HEK293 (cell line): ENCODE measurements at regions not wholly inside any gene's neighbourhood (a gene's known extent, or its start where the extent isn't known, plus 50 kb on each side); places are given as distances from the start of the nearest gene placed in this dataset.

ENCODE experiments used
- CTCF ChIA-PET: fragments of 350-600 bp; formaldehyde crosslinking; extraction: SDS; loops from one replicate; lab custom pipeline; 2021; ENCODE audit warnings: antibody characterized with exemption; lab: Yijun Ruan, JAX
- POLR2A ChIA-PET: fragments of 300-600 bp; formaldehyde crosslinking; extraction: SDS; loops from one replicate; lab custom pipeline; 2020; ENCODE audit warnings: antibody characterized with exemption, inconsistent platforms; lab: Yijun Ruan, JAX
- H3K27ac ChIP-seq: fragments of 200-500 bp; sonication (Bioruptor generic); 2 replicates; pipeline ENCODE4 v1.5.1; 2014; ENCODE audit warnings: low read depth, low read length, control low read depth, inconsistent platforms; ENCODE audit errors: extremely low read depth
- H3K36me3 ChIP-seq, 2 experiments: fragments of 200-500 bp in 1 of 2; sonication (Bioruptor generic) in 1 of 2; 1 replicate in 1 of 2; 2 replicates in 1 of 2; pipeline ENCODE4 v1.5.1; 2014 to 2017; ENCODE audit warnings: inconsistent platforms in 2 of 2, low read length in 2 of 2; ENCODE audit not compliant: control insufficient read depth in 2 of 2, insufficient read depth in 1 of 2
- H3K4me1 ChIP-seq: fragments of 200-500 bp; sonication (Bioruptor generic); 2 replicates; pipeline ENCODE4 v1.5.1; 2014; ENCODE audit warnings: mild to moderate bottlenecking, low read length, inconsistent platforms; ENCODE audit not compliant: control insufficient read depth, insufficient read depth
- H3K4me3 ChIP-seq: 2 replicates; pipeline ENCODE4 v1.5.1; 2011; ENCODE audit warnings: low read depth, mild to moderate bottlenecking, control low read depth, low read length, moderate library complexity
- H3K9me3 ChIP-seq: fragments of 200-500 bp; sonication (Bioruptor generic); 2 replicates; pipeline ENCODE4 v1.5.1; 2014; ENCODE audit warnings: low read depth, low read length, inconsistent platforms; ENCODE audit not compliant: control insufficient read depth, insufficient read depth
- HOXD13 ChIP-seq: sonication (generic); formaldehyde crosslinking; IDR thresholded peaks from 2 replicates; pipeline ENCODE4 v1.8.0; 2022; ENCODE audit warnings: missing genetic modification reagents, borderline replicate concordance
- KLF7 ChIP-seq: fragments of 450-650 bp; formaldehyde crosslinking; IDR thresholded peaks from 2 replicates; pipeline ENCODE4 v1.5.1; 2016; ENCODE audit warnings: missing biosample characterization, missing genetic modification characterization, borderline replicate concordance
- ZBTB1 ChIP-seq: fragments of 450-650 bp; formaldehyde crosslinking; IDR thresholded peaks from 2 replicates; pipeline ENCODE4 v1.5.1; 2016; ENCODE audit warnings: missing biosample characterization, missing genetic modification characterization
- ZNF133 ChIP-seq: fragments of 450-650 bp; formaldehyde crosslinking; IDR thresholded peaks from 2 replicates; pipeline ENCODE4 v1.5.1; 2016; ENCODE audit warnings: missing biosample characterization, missing genetic modification characterization
- ZNF221 ChIP-seq: fragments of 450-650 bp; formaldehyde crosslinking; IDR thresholded peaks from 2 replicates; pipeline ENCODE4 v1.5.1; 2017; ENCODE audit warnings: missing biosample characterization, missing genetic modification characterization, borderline replicate concordance
- ZNF223 ChIP-seq: fragments of 450-650 bp; formaldehyde crosslinking; IDR thresholded peaks from 2 replicates; pipeline ENCODE4 v1.5.1; 2016; ENCODE audit warnings: missing biosample characterization, missing genetic modification characterization
- ZNF23 ChIP-seq: fragments of 450-650 bp; formaldehyde crosslinking; IDR thresholded peaks from 2 replicates; pipeline ENCODE4 v1.5.1; 2016; ENCODE audit warnings: missing biosample characterization, missing genetic modification characterization, borderline replicate concordance
- ZNF248 ChIP-seq: fragments of 450-650 bp; formaldehyde crosslinking; IDR thresholded peaks from 2 replicates; pipeline ENCODE4 v1.5.1; 2017; ENCODE audit warnings: missing biosample characterization, missing genetic modification characterization
- ZNF266 ChIP-seq: fragments of 450-650 bp; formaldehyde crosslinking; IDR thresholded peaks from 2 replicates; pipeline ENCODE4 v1.5.1; 2016; ENCODE audit warnings: missing biosample characterization, missing genetic modification characterization, low read depth
- ZNF391 ChIP-seq: fragments of 450-650 bp; formaldehyde crosslinking; IDR thresholded peaks from 2 replicates; pipeline ENCODE4 v1.5.1; 2016; ENCODE audit warnings: low read depth, missing biosample characterization, missing genetic modification characterization, borderline replicate concordance
- ZNF433 ChIP-seq: fragments of 450-650 bp; formaldehyde crosslinking; IDR thresholded peaks from 2 replicates; pipeline ENCODE4 v1.5.1; 2016; ENCODE audit warnings: missing biosample characterization, missing genetic modification characterization, low read depth
- ZNF658 ChIP-seq: fragments of 450-650 bp; formaldehyde crosslinking; IDR thresholded peaks from 2 replicates; pipeline ENCODE4; 2016; ENCODE audit warnings: missing biosample characterization, missing genetic modification characterization
- ZNF707 ChIP-seq: fragments of 450-650 bp; formaldehyde crosslinking; IDR thresholded peaks from 2 replicates; pipeline ENCODE4 v1.5.1; 2016; ENCODE audit warnings: missing biosample characterization, missing genetic modification characterization
- ZNF768 ChIP-seq: fragments of 450-650 bp; formaldehyde crosslinking; IDR thresholded peaks from 2 replicates; pipeline ENCODE4 v1.5.1; 2018; ENCODE audit warnings: missing biosample characterization, mild to moderate bottlenecking, missing genetic modification characterization
- TF ChIP-seq, protein P1 (sequence below): fragments of 450-650 bp; formaldehyde crosslinking; IDR thresholded peaks from 2 replicates; pipeline ENCODE4 v1.5.1; 2016; ENCODE audit warnings: missing biosample characterization, missing genetic modification characterization, low read depth
- TF ChIP-seq, protein P2 (sequence below): fragments of 450-650 bp; formaldehyde crosslinking; IDR thresholded peaks from 2 replicates; pipeline ENCODE4 v1.5.1; 2017; ENCODE audit warnings: missing biosample characterization, missing genetic modification characterization
- TF ChIP-seq, protein P3 (sequence below): fragments of 450-650 bp; formaldehyde crosslinking; IDR thresholded peaks from 2 replicates; pipeline ENCODE4 v1.5.1; 2017; ENCODE audit warnings: missing biosample characterization, missing genetic modification characterization
- TF ChIP-seq, protein P4 (sequence below): fragments of 450-650 bp; formaldehyde crosslinking; IDR thresholded peaks from 2 replicates; pipeline ENCODE4 v1.5.1; 2016; ENCODE audit warnings: missing biosample characterization, missing genetic modification characterization
- TF ChIP-seq, protein P5 (sequence below): fragments of 450-650 bp; formaldehyde crosslinking; IDR thresholded peaks from 2 replicates; pipeline ENCODE4 v1.5.1; 2016; ENCODE audit warnings: missing biosample characterization, missing genetic modification characterization
- TF ChIP-seq, protein P6 (sequence below): fragments of 450-650 bp; formaldehyde crosslinking; IDR thresholded peaks from 2 replicates; pipeline ENCODE4; 2016; ENCODE audit warnings: missing biosample characterization, missing genetic modification characterization
- TF ChIP-seq, protein P7 (sequence below): fragments of 450-650 bp; formaldehyde crosslinking; IDR thresholded peaks from 2 replicates; pipeline ENCODE4 v1.5.1; 2016; ENCODE audit warnings: missing biosample characterization, missing genetic modification characterization

DNA sequence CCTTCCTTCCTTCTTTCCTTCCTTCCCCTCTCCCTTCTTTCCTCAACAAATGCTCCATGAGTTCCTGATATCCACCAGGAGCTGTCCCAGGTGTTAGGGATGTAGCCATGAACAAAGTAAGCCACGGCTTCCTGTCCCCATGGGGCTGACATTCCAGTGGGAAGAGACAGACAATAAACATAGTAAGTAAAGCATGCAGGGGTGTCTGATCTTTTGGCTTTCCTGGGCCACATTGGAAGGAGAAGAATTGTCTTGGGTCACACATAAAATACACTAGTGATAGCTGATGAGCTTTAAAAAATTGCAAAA is 81.5 kb upstream of the ZBTB40 start (continued):
- TF ChIP-seq ZNF707 (tag by site-specific recombination): no peak

DNA sequence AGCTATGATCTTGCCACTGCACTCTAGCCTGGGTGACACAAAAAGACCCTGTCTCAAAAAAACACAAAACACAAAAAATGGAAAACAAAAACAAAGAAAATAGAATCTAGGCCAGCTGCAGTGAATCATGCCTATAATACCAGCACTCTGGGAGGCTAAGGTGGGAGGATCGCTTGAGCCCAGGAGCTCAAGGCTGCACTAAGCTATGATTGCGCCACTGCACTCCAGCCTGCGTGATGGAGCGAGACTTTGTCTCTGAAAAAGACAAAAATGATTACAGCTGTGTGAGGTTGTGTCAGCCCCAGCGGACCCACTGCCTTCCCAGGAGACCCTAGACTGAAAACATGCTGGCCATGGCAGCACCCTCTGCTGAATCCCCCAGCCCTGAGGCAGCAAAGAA is 80.2 kb upstream of the ZBTB40 start:
- H3K27ac ChIP-seq: no peak overlapping the region

More for the DNA sequence above, 80.2 kb upstream of the ZBTB40 start:
- no peaks in the 10 kb centered on the region for H3K4me1 ChIP-seq
- TF ChIP-seq ZNF133 (tag by site-specific recombination) (no peak), ZNF223 (tag by site-specific recombination) (no peak), ZBTB1 (tag by site-specific recombination) (no peak), ZNF768 (tag by site-specific recombination) (no peak), HOXD13 (CRISPR knock-in tag) (no peak), ZNF391 (tag by site-specific recombination) (no peak), ZNF248 (tag by site-specific recombination) (no peak), KLF7 (tag by site-specific recombination) (no peak), ZNF266 (no peak), ZNF23 (tag by site-specific recombination) (no peak), ZNF433 (tag by site-specific recombination) (no peak), ZNF221 (tag by site-specific recombination) (no peak), ZNF658 (tag by site-specific recombination) (no peak)
- TF ChIP-seq, protein P1, sequence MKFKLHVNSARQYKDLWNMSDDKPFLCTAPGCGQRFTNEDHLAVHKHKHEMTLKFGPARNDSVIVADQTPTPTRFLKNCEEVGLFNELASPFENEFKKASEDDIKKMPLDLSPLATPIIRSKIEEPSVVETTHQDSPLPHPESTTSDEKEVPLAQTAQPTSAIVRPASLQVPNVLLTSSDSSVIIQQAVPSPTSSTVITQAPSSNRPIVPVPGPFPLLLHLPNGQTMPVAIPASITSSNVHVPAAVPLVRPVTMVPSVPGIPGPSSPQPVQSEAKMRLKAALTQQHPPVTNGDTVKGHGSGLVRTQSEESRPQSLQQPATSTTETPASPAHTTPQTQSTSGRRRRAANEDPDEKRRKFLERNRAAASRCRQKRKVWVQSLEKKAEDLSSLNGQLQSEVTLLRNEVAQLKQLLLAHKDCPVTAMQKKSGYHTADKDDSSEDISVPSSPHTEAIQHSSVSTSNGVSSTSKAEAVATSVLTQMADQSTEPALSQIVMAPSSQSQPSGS (tag by site-specific recombination): no peak
- TF ChIP-seq, protein P2, sequence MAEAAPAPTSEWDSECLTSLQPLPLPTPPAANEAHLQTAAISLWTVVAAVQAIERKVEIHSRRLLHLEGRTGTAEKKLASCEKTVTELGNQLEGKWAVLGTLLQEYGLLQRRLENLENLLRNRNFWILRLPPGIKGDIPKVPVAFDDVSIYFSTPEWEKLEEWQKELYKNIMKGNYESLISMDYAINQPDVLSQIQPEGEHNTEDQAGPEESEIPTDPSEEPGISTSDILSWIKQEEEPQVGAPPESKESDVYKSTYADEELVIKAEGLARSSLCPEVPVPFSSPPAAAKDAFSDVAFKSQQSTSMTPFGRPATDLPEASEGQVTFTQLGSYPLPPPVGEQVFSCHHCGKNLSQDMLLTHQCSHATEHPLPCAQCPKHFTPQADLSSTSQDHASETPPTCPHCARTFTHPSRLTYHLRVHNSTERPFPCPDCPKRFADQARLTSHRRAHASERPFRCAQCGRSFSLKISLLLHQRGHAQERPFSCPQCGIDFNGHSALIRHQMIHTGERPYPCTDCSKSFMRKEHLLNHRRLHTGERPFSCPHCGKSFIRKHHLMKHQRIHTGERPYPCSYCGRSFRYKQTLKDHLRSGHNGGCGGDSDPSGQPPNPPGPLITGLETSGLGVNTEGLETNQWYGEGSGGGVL (tag by site-specific recombination): no peak
- TF ChIP-seq, protein P3, sequence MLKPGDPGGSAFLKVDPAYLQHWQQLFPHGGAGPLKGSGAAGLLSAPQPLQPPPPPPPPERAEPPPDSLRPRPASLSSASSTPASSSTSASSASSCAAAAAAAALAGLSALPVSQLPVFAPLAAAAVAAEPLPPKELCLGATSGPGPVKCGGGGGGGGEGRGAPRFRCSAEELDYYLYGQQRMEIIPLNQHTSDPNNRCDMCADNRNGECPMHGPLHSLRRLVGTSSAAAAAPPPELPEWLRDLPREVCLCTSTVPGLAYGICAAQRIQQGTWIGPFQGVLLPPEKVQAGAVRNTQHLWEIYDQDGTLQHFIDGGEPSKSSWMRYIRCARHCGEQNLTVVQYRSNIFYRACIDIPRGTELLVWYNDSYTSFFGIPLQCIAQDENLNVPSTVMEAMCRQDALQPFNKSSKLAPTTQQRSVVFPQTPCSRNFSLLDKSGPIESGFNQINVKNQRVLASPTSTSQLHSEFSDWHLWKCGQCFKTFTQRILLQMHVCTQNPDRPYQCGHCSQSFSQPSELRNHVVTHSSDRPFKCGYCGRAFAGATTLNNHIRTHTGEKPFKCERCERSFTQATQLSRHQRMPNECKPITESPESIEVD (tag by site-specific recombination): no peak
- TF ChIP-seq, protein P4, sequence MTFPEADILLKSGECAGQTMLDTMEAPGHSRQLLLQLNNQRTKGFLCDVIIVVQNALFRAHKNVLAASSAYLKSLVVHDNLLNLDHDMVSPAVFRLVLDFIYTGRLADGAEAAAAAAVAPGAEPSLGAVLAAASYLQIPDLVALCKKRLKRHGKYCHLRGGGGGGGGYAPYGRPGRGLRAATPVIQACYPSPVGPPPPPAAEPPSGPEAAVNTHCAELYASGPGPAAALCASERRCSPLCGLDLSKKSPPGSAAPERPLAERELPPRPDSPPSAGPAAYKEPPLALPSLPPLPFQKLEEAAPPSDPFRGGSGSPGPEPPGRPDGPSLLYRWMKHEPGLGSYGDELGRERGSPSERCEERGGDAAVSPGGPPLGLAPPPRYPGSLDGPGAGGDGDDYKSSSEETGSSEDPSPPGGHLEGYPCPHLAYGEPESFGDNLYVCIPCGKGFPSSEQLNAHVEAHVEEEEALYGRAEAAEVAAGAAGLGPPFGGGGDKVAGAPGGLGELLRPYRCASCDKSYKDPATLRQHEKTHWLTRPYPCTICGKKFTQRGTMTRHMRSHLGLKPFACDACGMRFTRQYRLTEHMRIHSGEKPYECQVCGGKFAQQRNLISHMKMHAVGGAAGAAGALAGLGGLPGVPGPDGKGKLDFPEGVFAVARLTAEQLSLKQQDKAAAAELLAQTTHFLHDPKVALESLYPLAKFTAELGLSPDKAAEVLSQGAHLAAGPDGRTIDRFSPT (tag by site-specific recombination): no peak
- TF ChIP-seq, protein P5, sequence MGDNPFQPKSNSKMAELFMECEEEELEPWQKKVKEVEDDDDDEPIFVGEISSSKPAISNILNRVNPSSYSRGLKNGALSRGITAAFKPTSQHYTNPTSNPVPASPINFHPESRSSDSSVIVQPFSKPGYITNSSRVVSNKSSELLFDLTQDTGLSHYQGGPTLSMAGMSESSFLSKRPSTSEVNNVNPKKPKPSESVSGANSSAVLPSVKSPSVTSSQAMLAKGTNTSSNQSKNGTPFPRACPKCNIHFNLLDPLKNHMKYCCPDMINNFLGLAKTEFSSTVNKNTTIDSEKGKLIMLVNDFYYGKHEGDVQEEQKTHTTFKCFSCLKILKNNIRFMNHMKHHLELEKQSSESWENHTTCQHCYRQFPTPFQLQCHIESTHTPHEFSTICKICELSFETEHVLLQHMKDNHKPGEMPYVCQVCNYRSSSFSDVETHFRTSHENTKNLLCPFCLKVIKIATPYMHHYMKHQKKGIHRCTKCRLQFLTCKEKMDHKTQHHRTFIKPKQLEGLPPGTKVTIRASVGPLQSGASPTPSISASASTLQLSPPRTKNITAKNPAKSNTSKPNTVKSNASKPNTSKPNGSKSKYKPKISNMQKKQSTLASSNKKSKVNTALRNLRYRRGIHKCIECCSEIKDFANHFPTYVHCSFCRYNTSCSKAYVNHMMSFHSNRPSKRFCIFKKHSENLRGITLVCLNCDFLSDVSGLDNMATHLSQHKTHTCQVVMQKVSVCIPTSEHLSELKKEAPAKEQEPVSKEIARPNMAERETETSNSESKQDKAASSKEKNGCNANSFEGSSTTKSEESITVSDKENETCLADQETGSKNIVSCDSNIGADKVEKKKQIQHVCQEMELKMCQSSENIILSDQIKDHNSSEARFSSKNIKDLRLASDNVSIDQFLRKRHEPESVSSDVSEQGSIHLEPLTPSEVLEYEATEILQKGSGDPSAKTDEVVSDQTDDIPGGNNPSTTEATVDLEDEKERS (tag by site-specific recombination): no peak
- TF ChIP-seq, protein P6, sequence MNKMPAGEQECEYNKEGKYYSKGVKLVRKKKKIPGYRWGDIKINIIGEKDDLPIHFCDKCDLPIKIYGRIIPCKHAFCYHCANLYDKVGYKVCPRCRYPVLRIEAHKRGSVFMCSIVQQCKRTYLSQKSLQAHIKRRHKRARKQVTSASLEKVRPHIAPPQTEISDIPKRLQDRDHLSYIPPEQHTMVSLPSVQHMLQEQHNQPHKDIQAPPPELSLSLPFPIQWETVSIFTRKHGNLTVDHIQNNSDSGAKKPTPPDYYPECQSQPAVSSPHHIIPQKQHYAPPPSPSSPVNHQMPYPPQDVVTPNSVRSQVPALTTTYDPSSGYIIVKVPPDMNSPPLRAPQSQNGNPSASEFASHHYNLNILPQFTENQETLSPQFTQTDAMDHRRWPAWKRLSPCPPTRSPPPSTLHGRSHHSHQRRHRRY: no peak
- TF ChIP-seq, protein P7, sequence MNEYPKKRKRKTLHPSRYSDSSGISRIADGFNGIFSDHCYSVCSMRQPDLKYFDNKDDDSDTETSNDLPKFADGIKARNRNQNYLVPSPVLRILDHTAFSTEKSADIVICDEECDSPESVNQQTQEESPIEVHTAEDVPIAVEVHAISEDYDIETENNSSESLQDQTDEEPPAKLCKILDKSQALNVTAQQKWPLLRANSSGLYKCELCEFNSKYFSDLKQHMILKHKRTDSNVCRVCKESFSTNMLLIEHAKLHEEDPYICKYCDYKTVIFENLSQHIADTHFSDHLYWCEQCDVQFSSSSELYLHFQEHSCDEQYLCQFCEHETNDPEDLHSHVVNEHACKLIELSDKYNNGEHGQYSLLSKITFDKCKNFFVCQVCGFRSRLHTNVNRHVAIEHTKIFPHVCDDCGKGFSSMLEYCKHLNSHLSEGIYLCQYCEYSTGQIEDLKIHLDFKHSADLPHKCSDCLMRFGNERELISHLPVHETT (tag by site-specific recombination): no peak
- TF ChIP-seq, all 188 proteins: peak for 0
- ChIA-PET CTCF (interaction anchor here (0.6 to 0.7 kb wide), 2 partner anchors 55 to 305 kb away, joined by 3 to 5 read pairs; no protein-coding TSS in a partner anchor), POLR2A (no interaction called here)
- no peak overlapping the region for H3K4me3 ChIP-seq
- H3K9me3 ChIP-seq: no peaks in the 10 kb centered on the region
- H3K36me3 ChIP-seq: no peaks in the 10 kb centered on the region
